Osteocyte (in vitro differentiated cells): ENCODE measurements at regions not wholly inside any gene's neighbourhood (a gene's known extent, or its start where the extent isn't known, plus 50 kb on each side); places are given as distances from the start of the nearest gene placed in this dataset.

Experiments
- DNase-seq: peaks from one replicate; pipeline ENCODE4 v3.0.0; 2021; ENCODE audit warnings: mixed read lengths; ENCODE audit not compliant: unreplicated experiment; ENCODE audit errors: extremely low spot score
- H3K27ac Mint-ChIP-seq: one replicate; pipeline ENCODE4 v1.8.0; 2021; ENCODE audit warnings: mild to moderate bottlenecking, mixed read lengths; ENCODE audit not compliant: unreplicated experiment
- H3K27me3 Mint-ChIP-seq: one replicate; pipeline ENCODE4 v1.8.0; 2021; ENCODE audit warnings: mixed read lengths; ENCODE audit not compliant: unreplicated experiment
- H3K36me3 Mint-ChIP-seq: one replicate; pipeline ENCODE4 v1.8.0; 2021; ENCODE audit warnings: mixed read lengths; ENCODE audit not compliant: unreplicated experiment
- H3K4me1 Mint-ChIP-seq: one replicate; pipeline ENCODE4 v1.8.0; 2021; ENCODE audit warnings: mixed read lengths; ENCODE audit not compliant: unreplicated experiment
- H3K4me3 Mint-ChIP-seq: one replicate; pipeline ENCODE4 v1.8.0; 2021; ENCODE audit warnings: mild to moderate bottlenecking, moderate library complexity, mixed read lengths; ENCODE audit not compliant: unreplicated experiment
- H3K9me3 Mint-ChIP-seq: one replicate; pipeline ENCODE4 v1.8.0; 2021; ENCODE audit warnings: mixed read lengths; ENCODE audit not compliant: unreplicated experiment
- TF ChIP-seq, protein P1 (sequence below): fragments of 200-600 bp; sonication (generic); IDR thresholded peaks from 2 replicates; pipeline ENCODE4 v1.5.0; 2021; ENCODE audit warnings: antibody characterized with exemption, mild to moderate bottlenecking, moderate library complexity

DNA sequence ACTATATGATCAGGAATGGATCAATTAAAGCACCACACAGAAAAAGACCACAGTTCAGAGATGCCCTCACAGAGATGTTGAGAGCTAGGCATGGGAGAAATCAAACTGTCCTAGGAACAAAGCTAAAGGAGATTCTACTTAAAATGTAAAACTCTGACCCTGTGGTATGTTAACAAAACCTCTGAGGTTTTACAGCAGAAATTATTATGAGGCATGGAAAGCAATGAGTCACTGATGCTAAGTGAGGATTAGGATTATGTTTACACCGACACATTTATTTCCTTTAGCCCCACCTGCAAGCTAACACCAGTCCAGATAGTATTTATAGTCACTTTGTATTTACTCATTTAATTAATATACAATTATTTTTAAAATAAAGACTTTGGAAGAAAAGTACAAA lies 1242.2 kb downstream of the OTOL1 start:
- H3K9me3 Mint-ChIP-seq, result no peaks in the 10 kb centered on the region

DNA sequence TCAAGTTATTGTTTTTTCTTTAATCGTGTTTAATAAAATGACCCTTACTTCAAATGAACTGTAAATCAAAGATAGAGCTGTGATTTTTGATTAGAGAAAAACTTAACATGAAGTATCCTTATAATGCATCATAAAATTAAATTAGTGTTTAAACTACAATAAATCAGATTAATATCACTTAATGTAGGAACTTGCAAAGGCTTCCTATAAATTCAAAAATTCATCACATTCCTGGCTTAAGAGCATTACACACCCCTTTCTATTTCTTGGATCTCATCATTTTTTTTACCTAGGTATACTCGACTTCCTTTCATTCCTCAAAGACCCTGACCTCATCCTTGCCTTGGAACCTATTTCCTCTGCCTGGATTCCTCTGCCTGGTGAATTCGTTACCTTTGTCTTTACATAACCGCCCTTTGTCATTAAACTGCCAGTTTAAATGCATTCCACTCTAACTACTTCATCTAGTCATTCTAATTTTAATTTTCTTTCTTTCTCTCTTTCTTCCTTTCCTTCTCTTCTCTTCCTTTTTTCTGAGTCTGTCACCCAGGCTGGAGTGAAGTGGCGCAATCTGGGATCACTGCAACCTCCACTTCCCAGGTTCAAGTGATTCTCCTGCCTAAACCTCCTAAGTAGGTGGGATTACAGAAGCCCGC lies 1244.5 kb downstream of the OTOL1 start:
- H3K27me3 Mint-ChIP-seq, result no peaks in the 10 kb centered on the region
- H3K4me3 Mint-ChIP-seq, result no peak overlapping the region
- no peak for DNase-seq
- H3K27ac Mint-ChIP-seq, result no peak overlapping the region
- TF ChIP-seq, protein P1, sequence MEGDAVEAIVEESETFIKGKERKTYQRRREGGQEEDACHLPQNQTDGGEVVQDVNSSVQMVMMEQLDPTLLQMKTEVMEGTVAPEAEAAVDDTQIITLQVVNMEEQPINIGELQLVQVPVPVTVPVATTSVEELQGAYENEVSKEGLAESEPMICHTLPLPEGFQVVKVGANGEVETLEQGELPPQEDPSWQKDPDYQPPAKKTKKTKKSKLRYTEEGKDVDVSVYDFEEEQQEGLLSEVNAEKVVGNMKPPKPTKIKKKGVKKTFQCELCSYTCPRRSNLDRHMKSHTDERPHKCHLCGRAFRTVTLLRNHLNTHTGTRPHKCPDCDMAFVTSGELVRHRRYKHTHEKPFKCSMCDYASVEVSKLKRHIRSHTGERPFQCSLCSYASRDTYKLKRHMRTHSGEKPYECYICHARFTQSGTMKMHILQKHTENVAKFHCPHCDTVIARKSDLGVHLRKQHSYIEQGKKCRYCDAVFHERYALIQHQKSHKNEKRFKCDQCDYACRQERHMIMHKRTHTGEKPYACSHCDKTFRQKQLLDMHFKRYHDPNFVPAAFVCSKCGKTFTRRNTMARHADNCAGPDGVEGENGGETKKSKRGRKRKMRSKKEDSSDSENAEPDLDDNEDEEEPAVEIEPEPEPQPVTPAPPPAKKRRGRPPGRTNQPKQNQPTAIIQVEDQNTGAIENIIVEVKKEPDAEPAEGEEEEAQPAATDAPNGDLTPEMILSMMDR, result no peak
- H3K36me3 Mint-ChIP-seq, result no peaks in the 10 kb centered on the region
- H3K9me3 Mint-ChIP-seq, result peaks cover 2% of the 10 kb centered on the region
- H3K4me1 Mint-ChIP-seq, result no peaks in the 10 kb centered on the region

More for the DNA sequence above, 1242.2 kb downstream of the OTOL1 start:
- no peak for DNase-seq
- Mint-ChIP-seq H3K4me3 (no peak overlapping the region), H3K27me3 (no peaks in the 10 kb centered on the region), H3K27ac (no peak overlapping the region), H3K36me3 (no peaks in the 10 kb centered on the region), H3K4me1 (no peaks in the 10 kb centered on the region)
- TF ChIP-seq, protein P1, result no peak

DNA sequence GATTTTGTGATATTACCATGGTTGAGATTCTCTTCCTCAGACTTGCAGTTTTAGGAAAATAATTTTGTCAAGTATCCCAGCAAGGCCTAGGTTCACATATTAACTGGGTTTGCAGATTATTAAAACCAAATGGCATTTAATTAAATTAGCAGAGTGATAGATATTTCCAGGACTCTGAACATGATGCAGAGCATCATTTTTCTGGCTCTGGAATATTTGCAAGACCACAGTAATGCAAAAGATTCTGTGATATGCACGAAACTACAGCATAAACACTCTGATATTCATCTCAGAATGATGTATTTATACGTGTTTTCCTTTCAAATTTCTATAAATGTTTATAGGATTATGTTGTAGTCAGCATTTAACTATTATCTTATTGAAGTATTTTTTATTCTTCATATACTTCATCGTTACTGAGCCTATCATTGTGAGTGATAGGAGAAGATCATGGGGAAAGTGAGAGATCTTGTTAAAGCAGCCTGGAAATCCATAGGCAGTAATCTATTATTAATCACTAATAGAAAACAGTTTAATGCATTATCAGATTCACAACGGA lies 1245.6 kb downstream of the OTOL1 start:
- no peak for DNase-seq
- TF ChIP-seq, protein P1, result no peak
- no peak overlapping the region for H3K4me3 Mint-ChIP-seq
- no peaks in the 10 kb centered on the region for H3K4me1 Mint-ChIP-seq
- no peaks in the 10 kb centered on the region for H3K36me3 Mint-ChIP-seq
- H3K27ac Mint-ChIP-seq, result no peak overlapping the region
- H3K27me3 Mint-ChIP-seq, result no peaks in the 10 kb centered on the region
- peaks cover 8% of the 10 kb centered on the region for H3K9me3 Mint-ChIP-seq

DNA sequence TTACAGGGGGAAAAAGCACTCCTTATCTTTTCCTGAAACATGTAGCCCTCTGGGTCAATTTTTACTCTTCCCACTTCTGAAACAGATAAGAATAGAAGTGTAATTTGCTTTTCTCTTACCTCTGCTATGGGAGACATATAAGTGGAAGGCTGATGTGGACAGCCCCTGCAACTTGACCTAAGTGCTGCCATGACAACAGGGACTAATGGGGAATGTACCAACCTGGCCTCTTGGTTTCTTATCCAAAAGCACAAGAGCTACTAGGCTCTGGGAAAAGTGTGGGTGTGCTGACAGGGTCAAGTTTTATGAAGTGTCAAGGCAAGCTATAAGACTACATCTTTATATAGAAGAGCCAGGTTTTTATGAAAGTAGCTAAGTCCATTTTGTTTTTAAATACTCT lies 1246.5 kb downstream of the OTOL1 start:
- no peaks in the 10 kb centered on the region for H3K4me1 Mint-ChIP-seq
- no peak for DNase-seq
- no peaks in the 10 kb centered on the region for H3K36me3 Mint-ChIP-seq
- H3K9me3 Mint-ChIP-seq, result peaks cover 14% of the 10 kb centered on the region
- H3K27ac Mint-ChIP-seq, result no peak overlapping the region
- TF ChIP-seq, protein P1, result no peak
- H3K27me3 Mint-ChIP-seq, result no peaks in the 10 kb centered on the region
- no peak overlapping the region for H3K4me3 Mint-ChIP-seq

DNA sequence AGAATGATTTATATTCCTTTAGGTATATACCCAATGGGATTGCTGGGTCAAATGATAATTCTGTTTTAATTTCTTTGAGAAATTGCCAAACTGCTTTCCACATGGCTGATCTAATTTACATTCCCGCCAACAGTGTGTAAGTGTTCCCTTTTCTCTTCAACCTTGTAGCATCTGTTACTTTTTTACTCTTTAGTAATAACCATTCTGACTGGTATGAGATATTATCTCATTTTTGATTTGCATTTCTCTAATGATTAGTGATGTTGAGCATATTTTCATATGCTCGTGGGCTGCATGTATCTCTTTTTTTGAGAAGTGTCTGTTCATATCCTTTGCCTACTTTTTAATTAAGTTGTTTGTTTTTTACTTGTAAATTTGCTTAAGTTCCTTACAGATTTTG lies 1264.2 kb downstream of the OTOL1 start:
- H3K27ac Mint-ChIP-seq, result no peak overlapping the region
- H3K9me3 Mint-ChIP-seq, result no peaks in the 10 kb centered on the region
- no peak for DNase-seq
- H3K4me1 Mint-ChIP-seq, result peaks cover 8% of the 10 kb centered on the region
- no peaks in the 10 kb centered on the region for H3K36me3 Mint-ChIP-seq
- TF ChIP-seq, protein P1, result no peak
- no peaks in the 10 kb centered on the region for H3K27me3 Mint-ChIP-seq
- no peak overlapping the region for H3K4me3 Mint-ChIP-seq
